Activated CD4-positive, alpha-beta memory T cell treated with anti-CD3 and anti-CD28 coated beads for 36 hours (primary cell): ENCODE measurements at regions not wholly inside any gene's neighbourhood (a gene's known extent, or its start where the extent isn't known, plus 50 kb on each side); places are given as distances from the start of the nearest gene placed in this dataset.

Experiments used
- CTCF ChIA-PET: fragments of 350-600 bp; sonication (Branson Sonifier 250); formaldehyde crosslinking; loops from one replicate; lab custom pipeline; 2021; ENCODE audit warnings: antibody characterized with exemption, inconsistent platforms; lab: Charles Lee
- POLR2A ChIA-PET: fragments of 350-600 bp; sonication (Branson Sonifier 250); formaldehyde crosslinking; loops from one replicate; lab custom pipeline; 2021; ENCODE audit warnings: antibody characterized with exemption; lab: Charles Lee
- DNase-seq: peaks from one replicate; pipeline ENCODE4 v3.0.0-alpha.2; 2020
- H3K27ac Mint-ChIP-seq: one replicate; pipeline ENCODE4 v1.8.0; 2021; ENCODE audit warnings: mixed read lengths
- H3K27me3 Mint-ChIP-seq: one replicate; pipeline ENCODE4 v1.8.0; 2021; ENCODE audit warnings: mixed read lengths
- H3K36me3 Mint-ChIP-seq: one replicate; pipeline ENCODE4 v1.8.0; 2021; ENCODE audit warnings: mixed read lengths
- H3K4me1 Mint-ChIP-seq: one replicate; pipeline ENCODE4 v1.8.0; 2021; ENCODE audit warnings: low read depth, mixed read lengths
- H3K4me3 Mint-ChIP-seq: one replicate; pipeline ENCODE4 v1.8.0; 2021; ENCODE audit warnings: mild to moderate bottlenecking, mixed read lengths
- H3K9me3 Mint-ChIP-seq: one replicate; pipeline ENCODE4 v1.8.0; 2021; ENCODE audit warnings: mixed read lengths
- intact Hi-C: fragments of 100-400 bp; cut with micrococcal nuclease; formaldehyde crosslinking; loops from one replicate; pipeline ENCODE4 v1.15.1; 2023

- no peaks in the 10 kb centered on the region for H3K27me3 Mint-ChIP-seq
- peaks cover 8% of the 10 kb centered on the region for H3K9me3 Mint-ChIP-seq
- intact Hi-C loops, result no loop called here
- CTCF ChIA-PET, result no interaction called here
- no peak for DNase-seq
- H3K4me1 Mint-ChIP-seq, result no peaks in the 10 kb centered on the region
- H3K27ac Mint-ChIP-seq, result no peak overlapping the region
- no peak overlapping the region for H3K4me3 Mint-ChIP-seq
- POLR2A ChIA-PET, result no interaction called here
- H3K36me3 Mint-ChIP-seq, result no peaks in the 10 kb centered on the region
These were observed 169.1 kb upstream of the EPHA5 start for GRCh38 chr4:65839164-65839931.

GRCh38 chr4:65834707-65835106 is 164.4 kb upstream of the EPHA5 start:
- Mint-ChIP-seq H3K4me1 (no peaks in the 10 kb centered on the region), H3K27me3 (no peaks in the 10 kb centered on the region), H3K4me3 (no peak overlapping the region), H3K36me3 (no peaks in the 10 kb centered on the region), H3K9me3 (peaks cover 8% of the 10 kb centered on the region), H3K27ac (no peak overlapping the region)
- POLR2A ChIA-PET, result no interaction called here
- CTCF ChIA-PET, result no interaction called here
- intact Hi-C loops, result no loop called here
- DNase-seq, result no peak

- Mint-ChIP-seq H3K27ac (no peak overlapping the region), H3K27me3 (no peaks in the 10 kb centered on the region), H3K36me3 (no peaks in the 10 kb centered on the region), H3K9me3 (peaks cover 8% of the 10 kb centered on the region), H3K4me1 (no peaks in the 10 kb centered on the region), H3K4me3 (no peak overlapping the region)
- POLR2A ChIA-PET, result no interaction called here
- intact Hi-C loops, result no loop called here
- no peak for DNase-seq
- CTCF ChIA-PET, result no interaction called here
These were observed 161.5 kb upstream of the EPHA5 start for GRCh38 chr4:65831828-65832227.

GRCh38 chr4:65825116-65825753 is 154.9 kb upstream of the EPHA5 start:
- DNase-seq, result no peak
- CTCF ChIA-PET, result no interaction called here
- no peaks in the 10 kb centered on the region for H3K4me1 Mint-ChIP-seq
- H3K27me3 Mint-ChIP-seq, result no peaks in the 10 kb centered on the region
- no peak overlapping the region for H3K27ac Mint-ChIP-seq
- intact Hi-C loops, result no loop called here
- POLR2A ChIA-PET, result no interaction called here
- H3K9me3 Mint-ChIP-seq, result peaks cover 3% of the 10 kb centered on the region
- no peaks in the 10 kb centered on the region for H3K36me3 Mint-ChIP-seq
- H3K4me3 Mint-ChIP-seq, result no peak overlapping the region

- no peak for DNase-seq
- Mint-ChIP-seq H3K9me3 (peaks cover 19% of the 10 kb centered on the region), H3K27me3 (no peaks in the 10 kb centered on the region), H3K4me3 (no peak overlapping the region), H3K36me3 (no peaks in the 10 kb centered on the region), H3K4me1 (no peaks in the 10 kb centered on the region), H3K27ac (no peak overlapping the region)
- POLR2A ChIA-PET, result no interaction called here
- intact Hi-C loops, result no loop called here
- CTCF ChIA-PET, result no interaction called here
These were observed 148.9 kb upstream of the EPHA5 start for GRCh38 chr4:65819192-65819591.

- H3K27ac Mint-ChIP-seq, result no peak overlapping the region
- H3K27me3 Mint-ChIP-seq, result no peaks in the 10 kb centered on the region
- no peaks in the 10 kb centered on the region for H3K36me3 Mint-ChIP-seq
- ChIA-PET CTCF (no interaction called here), POLR2A (no interaction called here)
- no peak for DNase-seq
- no peak overlapping the region for H3K4me3 Mint-ChIP-seq
- H3K4me1 Mint-ChIP-seq, result no peaks in the 10 kb centered on the region
- H3K9me3 Mint-ChIP-seq, result peaks cover 9% of the 10 kb centered on the region
- intact Hi-C loops, result no loop called here
These were observed 135.6 kb upstream of the EPHA5 start for GRCh38 chr4:65805936-65806335.

GRCh38 chr4:65799513-65799912 is 129.2 kb upstream of the EPHA5 start:
- Mint-ChIP-seq H3K36me3 (no peaks in the 10 kb centered on the region), H3K27ac (no peak overlapping the region), H3K27me3 (no peaks in the 10 kb centered on the region), H3K4me1 (no peaks in the 10 kb centered on the region), H3K4me3 (no peak overlapping the region), H3K9me3 (no peaks in the 10 kb centered on the region)
- ChIA-PET CTCF (no interaction called here), POLR2A (no interaction called here)
- intact Hi-C loops, result no loop called here
- no peak for DNase-seq

GRCh38 chr4:65798498-65799127 is 128.3 kb upstream of the EPHA5 start:
- H3K4me3 Mint-ChIP-seq, result no peak overlapping the region
- H3K27ac Mint-ChIP-seq, result no peak overlapping the region
- intact Hi-C loops, result no loop called here
- ChIA-PET POLR2A (no interaction called here), CTCF (no interaction called here)
- H3K4me1 Mint-ChIP-seq, result no peaks in the 10 kb centered on the region
- no peaks in the 10 kb centered on the region for H3K27me3 Mint-ChIP-seq
- peaks cover 2% of the 10 kb centered on the region for H3K9me3 Mint-ChIP-seq
- H3K36me3 Mint-ChIP-seq, result no peaks in the 10 kb centered on the region
- no peak for DNase-seq

- POLR2A ChIA-PET, result no interaction called here
- no peaks in the 10 kb centered on the region for H3K36me3 Mint-ChIP-seq
- intact Hi-C loops, result no loop called here
- no peaks in the 10 kb centered on the region for H3K27me3 Mint-ChIP-seq
- CTCF ChIA-PET, result no interaction called here
- DNase-seq, result no peak
- H3K4me3 Mint-ChIP-seq, result no peak overlapping the region
- no peak overlapping the region for H3K27ac Mint-ChIP-seq
- H3K4me1 Mint-ChIP-seq, result no peaks in the 10 kb centered on the region
- peaks cover 2% of the 10 kb centered on the region for H3K9me3 Mint-ChIP-seq
These were observed 121.6 kb upstream of the EPHA5 start for GRCh38 chr4:65791812-65792308.

GRCh38 chr4:65791111-65791811 is 121.0 kb upstream of the EPHA5 start:
- intact Hi-C loops, result no loop called here
- DNase-seq, result no peak
- Mint-ChIP-seq H3K36me3 (no peaks in the 10 kb centered on the region), H3K4me1 (no peaks in the 10 kb centered on the region), H3K9me3 (peaks cover 2% of the 10 kb centered on the region), H3K27me3 (no peaks in the 10 kb centered on the region), H3K4me3 (no peak overlapping the region), H3K27ac (no peak overlapping the region)
- ChIA-PET CTCF (no interaction called here), POLR2A (no interaction called here)

GRCh38 chr4:65789805-65790204 is 119.5 kb upstream of the EPHA5 start:
- no peak for DNase-seq
- no peaks in the 10 kb centered on the region for H3K4me1 Mint-ChIP-seq
- no peak overlapping the region for H3K4me3 Mint-ChIP-seq
- intact Hi-C loops, result no loop called here
- ChIA-PET POLR2A (no interaction called here), CTCF (no interaction called here)
- H3K36me3 Mint-ChIP-seq, result no peaks in the 10 kb centered on the region
- no peaks in the 10 kb centered on the region for H3K27me3 Mint-ChIP-seq
- H3K9me3 Mint-ChIP-seq, result peaks cover 2% of the 10 kb centered on the region
- H3K27ac Mint-ChIP-seq, result no peak overlapping the region

- Mint-ChIP-seq H3K4me3 (no peak overlapping the region), H3K4me1 (no peaks in the 10 kb centered on the region), H3K36me3 (no peaks in the 10 kb centered on the region), H3K27ac (no peak overlapping the region), H3K9me3 (peaks cover 2% of the 10 kb centered on the region), H3K27me3 (no peaks in the 10 kb centered on the region)
- DNase-seq, result no peak
- intact Hi-C loops, result no loop called here
- ChIA-PET CTCF (no interaction called here), POLR2A (no interaction called here)
These were observed 119.1 kb upstream of the EPHA5 start for GRCh38 chr4:65789341-65789740.
